Mesothelial cell of epicardium (in vitro differentiated cells): ENCODE measurements at regions not wholly inside any gene's neighbourhood (a gene's known extent, or its start where the extent isn't known, plus 50 kb on each side); places are given as distances from the start of the nearest gene placed in this dataset.

Experiments
- DNase-seq, 2 experiments: peaks; one replicate each; pipeline ENCODE4 v3.0.0; 2021; ENCODE audit warnings: low spot score in 2 of 2; ENCODE audit not compliant: unreplicated experiment in 2 of 2
- H3K27ac Mint-ChIP-seq: 2 replicates; pipeline ENCODE4 v1.8.0; 2021; ENCODE audit warnings: mixed read lengths
- H3K27me3 Mint-ChIP-seq: 2 replicates; pipeline ENCODE4 v1.8.0; 2021; ENCODE audit warnings: low read depth, mixed read lengths
- H3K36me3 Mint-ChIP-seq: 2 replicates; pipeline ENCODE4 v1.8.0; 2021; ENCODE audit warnings: mixed read lengths
- H3K4me1 Mint-ChIP-seq: 2 replicates; pipeline ENCODE4 v1.8.0; 2021; ENCODE audit warnings: mixed read lengths
- H3K4me3 Mint-ChIP-seq: 2 replicates; pipeline ENCODE4 v1.8.0; 2021; ENCODE audit warnings: mild to moderate bottlenecking, moderate library complexity, mixed read lengths
- H3K9me3 Mint-ChIP-seq: 2 replicates; pipeline ENCODE4 v1.8.0; 2021; ENCODE audit warnings: mixed read lengths
- TF ChIP-seq, protein P1 (sequence below): fragments of 200-600 bp; sonication (generic); IDR thresholded peaks from one replicate; pipeline ENCODE4 v1.5.0; 2021; ENCODE audit warnings: antibody characterized with exemption; ENCODE audit not compliant: unreplicated experiment

GRCh38 chr3:106197532-106198194 is 328.9 kb upstream of the CBLB start:
- DNase-seq = no peak
- Mint-ChIP-seq H3K27ac (peak overlapping the region; percentile 40), H3K4me3 (no peak overlapping the region), H3K4me1 (peaks cover 23% of the 10 kb centered on the region), H3K9me3 (peaks cover 19% of the 10 kb centered on the region), H3K27me3 (no peaks in the 10 kb centered on the region), H3K36me3 (no peaks in the 10 kb centered on the region)
- TF ChIP-seq, protein P1, sequence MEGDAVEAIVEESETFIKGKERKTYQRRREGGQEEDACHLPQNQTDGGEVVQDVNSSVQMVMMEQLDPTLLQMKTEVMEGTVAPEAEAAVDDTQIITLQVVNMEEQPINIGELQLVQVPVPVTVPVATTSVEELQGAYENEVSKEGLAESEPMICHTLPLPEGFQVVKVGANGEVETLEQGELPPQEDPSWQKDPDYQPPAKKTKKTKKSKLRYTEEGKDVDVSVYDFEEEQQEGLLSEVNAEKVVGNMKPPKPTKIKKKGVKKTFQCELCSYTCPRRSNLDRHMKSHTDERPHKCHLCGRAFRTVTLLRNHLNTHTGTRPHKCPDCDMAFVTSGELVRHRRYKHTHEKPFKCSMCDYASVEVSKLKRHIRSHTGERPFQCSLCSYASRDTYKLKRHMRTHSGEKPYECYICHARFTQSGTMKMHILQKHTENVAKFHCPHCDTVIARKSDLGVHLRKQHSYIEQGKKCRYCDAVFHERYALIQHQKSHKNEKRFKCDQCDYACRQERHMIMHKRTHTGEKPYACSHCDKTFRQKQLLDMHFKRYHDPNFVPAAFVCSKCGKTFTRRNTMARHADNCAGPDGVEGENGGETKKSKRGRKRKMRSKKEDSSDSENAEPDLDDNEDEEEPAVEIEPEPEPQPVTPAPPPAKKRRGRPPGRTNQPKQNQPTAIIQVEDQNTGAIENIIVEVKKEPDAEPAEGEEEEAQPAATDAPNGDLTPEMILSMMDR = no peak

GRCh38 chr3:106204160-106204868 is 335.5 kb upstream of the CBLB start:
- Mint-ChIP-seq H3K4me1 (peaks cover 35% of the 10 kb centered on the region), H3K4me3 (no peak overlapping the region)

DNA sequence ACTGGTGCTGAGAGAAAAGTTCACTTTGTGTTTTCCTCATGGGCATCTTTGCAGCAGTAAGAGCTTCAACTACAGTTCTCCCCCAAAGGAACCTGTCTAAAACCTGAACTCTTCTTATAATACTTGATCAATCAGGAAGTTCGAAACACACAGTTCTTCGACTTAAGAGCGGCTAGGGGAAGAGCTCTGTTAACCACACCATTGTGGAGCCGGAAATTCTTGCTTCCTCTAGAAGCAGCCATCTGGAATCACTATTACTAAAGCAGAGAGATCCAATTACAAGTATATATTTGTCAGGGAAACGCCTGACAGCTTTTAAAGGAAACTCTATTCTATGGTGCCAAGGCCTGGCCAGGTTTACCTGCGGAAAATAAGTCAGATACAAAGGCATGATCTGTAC is 337.3 kb upstream of the CBLB start:
- H3K9me3 Mint-ChIP-seq = peaks cover 15% of the 10 kb centered on the region
- peak overlapping the region; percentile 35 for H3K27ac Mint-ChIP-seq
- no peaks in the 10 kb centered on the region for H3K27me3 Mint-ChIP-seq
- H3K4me3 Mint-ChIP-seq = no peak overlapping the region
- TF ChIP-seq, protein P1 = no peak
- H3K4me1 Mint-ChIP-seq = peaks cover 36% of the 10 kb centered on the region
- H3K36me3 Mint-ChIP-seq = peaks cover 8% of the 10 kb centered on the region
- no peak for DNase-seq

More at GRCh38 chr3:106204160-106204868, 335.5 kb upstream of the CBLB start:
- no peak overlapping the region for H3K27ac Mint-ChIP-seq
- DNase-seq = no peak
- H3K9me3 Mint-ChIP-seq = peaks cover 15% of the 10 kb centered on the region
- peaks cover 8% of the 10 kb centered on the region for H3K36me3 Mint-ChIP-seq
- TF ChIP-seq, protein P1 = no peak
- no peaks in the 10 kb centered on the region for H3K27me3 Mint-ChIP-seq

DNA sequence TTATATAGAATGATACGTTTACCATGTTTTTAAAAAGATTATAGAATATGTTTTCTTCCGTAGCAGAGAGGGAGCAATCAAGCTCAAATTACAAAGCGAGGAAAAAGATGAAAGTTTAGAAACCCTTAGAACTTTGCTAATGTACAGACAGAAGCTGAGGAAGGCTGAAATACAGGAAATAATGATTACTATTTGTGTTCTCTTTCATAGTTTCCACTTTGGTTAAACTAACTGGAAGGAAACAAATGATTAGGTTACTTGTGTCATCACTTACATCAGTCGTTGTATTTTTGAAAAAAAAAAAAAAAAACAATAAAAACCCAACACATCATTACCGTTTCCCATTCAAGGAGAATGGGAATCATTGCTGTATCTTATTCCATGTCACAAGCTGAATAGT is 337.8 kb upstream of the CBLB start:
- H3K27ac Mint-ChIP-seq = peak overlapping the region; percentile 34
- H3K27me3 Mint-ChIP-seq = no peaks in the 10 kb centered on the region
- H3K9me3 Mint-ChIP-seq = peaks cover 15% of the 10 kb centered on the region
- no peak for DNase-seq
- H3K4me3 Mint-ChIP-seq = no peak overlapping the region
- peaks cover 8% of the 10 kb centered on the region for H3K36me3 Mint-ChIP-seq
- TF ChIP-seq, protein P1 = no peak
- H3K4me1 Mint-ChIP-seq = peaks cover 38% of the 10 kb centered on the region

- peak overlapping the region; percentile 91 for H3K27ac Mint-ChIP-seq
- TF ChIP-seq, protein P1 = no peak
- H3K27me3 Mint-ChIP-seq = no peaks in the 10 kb centered on the region
- H3K4me3 Mint-ChIP-seq = no peak overlapping the region
- DNase-seq = no peak
- peaks cover 15% of the 10 kb centered on the region for H3K9me3 Mint-ChIP-seq
- H3K4me1 Mint-ChIP-seq = peaks cover 48% of the 10 kb centered on the region
- peaks cover 8% of the 10 kb centered on the region for H3K36me3 Mint-ChIP-seq
Measured at GRCh38 chr3:106208251-106208650, 339.4 kb upstream of the CBLB start.
